ENCODE measurements at regions not wholly inside any gene's neighbourhood (a gene's known extent, or its start where the extent isn't known, plus 50 kb on each side); places are given as distances from the start of the nearest gene placed in this dataset.

DNA sequence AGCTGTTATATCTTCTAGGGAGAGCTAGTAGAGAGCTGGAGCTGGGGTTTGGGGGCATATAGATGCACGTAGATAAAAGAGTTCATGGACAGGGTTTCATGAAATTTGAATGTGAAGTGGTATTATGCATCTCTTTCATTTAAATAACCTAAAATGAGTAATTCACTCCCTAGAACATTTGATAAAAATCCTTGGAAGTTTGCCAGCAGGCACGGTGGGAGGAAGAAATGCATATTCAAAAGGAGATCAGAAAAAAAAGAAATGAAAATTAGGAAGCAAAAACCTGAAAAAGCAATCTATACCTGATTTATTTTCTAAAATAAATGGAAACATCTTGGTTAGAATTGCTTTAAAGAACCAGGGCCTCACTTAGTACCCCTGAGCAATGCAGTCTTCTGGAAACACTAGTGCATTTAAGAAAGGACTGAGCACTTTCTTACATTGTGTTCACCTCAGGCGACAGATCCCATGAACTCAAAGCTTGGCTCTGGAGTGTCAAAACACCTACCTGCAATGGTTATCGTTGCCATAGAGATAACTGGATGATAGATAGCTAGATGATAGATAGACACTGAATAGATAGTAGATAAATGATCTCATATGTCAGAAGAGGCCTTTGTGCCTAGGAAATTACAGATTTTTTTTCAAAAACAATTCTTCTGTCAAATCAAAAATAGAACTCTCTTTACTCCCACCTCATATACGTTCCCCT lies 458.6 kb upstream of the THRB start:
- no peaks in the 10 kb centered on the region for H3K4me1 Mint-ChIP-seq
- peaks cover 6% of the 10 kb centered on the region for H3K9me3 Mint-ChIP-seq
- ATAC-seq (no peak), DNase-seq (ENCODE audit: low spot score in 2 of 2) (no peak)
- H3K4me3 Mint-ChIP-seq: no peak overlapping the region
- no peak overlapping the region for H3K27ac Mint-ChIP-seq
- no peaks in the 10 kb centered on the region for H3K36me3 Mint-ChIP-seq

DNA sequence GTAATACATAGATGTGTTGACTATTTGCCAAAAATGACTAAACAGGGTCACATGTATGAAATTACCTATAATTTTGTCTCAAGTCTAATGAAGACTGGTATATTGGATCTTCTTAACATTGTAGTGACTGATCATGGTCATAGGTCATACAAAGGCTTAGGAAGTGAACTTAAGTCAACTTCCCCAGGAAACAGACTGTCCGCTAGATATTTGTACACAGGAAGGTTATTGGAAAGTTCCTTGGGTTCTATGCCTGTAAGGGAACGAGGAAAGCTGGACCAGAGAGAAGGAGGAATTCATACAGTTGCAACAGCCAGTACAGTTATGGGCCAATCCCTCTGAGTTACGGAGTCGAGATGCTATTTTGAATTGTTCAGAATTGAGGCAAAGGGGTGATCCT lies 462.0 kb upstream of the THRB start:
- H3K4me3 Mint-ChIP-seq: no peak overlapping the region
- H3K4me1 Mint-ChIP-seq: no peaks in the 10 kb centered on the region
- no peaks in the 10 kb centered on the region for H3K36me3 Mint-ChIP-seq
- DNase-seq (ENCODE audit: low spot score in 2 of 2) (no peak), ATAC-seq (no peak)
- peaks cover 8% of the 10 kb centered on the region for H3K9me3 Mint-ChIP-seq
- no peak overlapping the region for H3K27ac Mint-ChIP-seq

GRCh38 chr3:24958271-24958670 lies 463.6 kb upstream of the THRB start:
- Mint-ChIP-seq H3K36me3 (no peaks in the 10 kb centered on the region), H3K27ac (no peak overlapping the region), H3K4me1 (no peaks in the 10 kb centered on the region), H3K4me3 (no peak overlapping the region), H3K9me3 (peaks cover 12% of the 10 kb centered on the region)
- DNase-seq (ENCODE audit: low spot score in 2 of 2) (no peak), ATAC-seq (no peak)

DNA sequence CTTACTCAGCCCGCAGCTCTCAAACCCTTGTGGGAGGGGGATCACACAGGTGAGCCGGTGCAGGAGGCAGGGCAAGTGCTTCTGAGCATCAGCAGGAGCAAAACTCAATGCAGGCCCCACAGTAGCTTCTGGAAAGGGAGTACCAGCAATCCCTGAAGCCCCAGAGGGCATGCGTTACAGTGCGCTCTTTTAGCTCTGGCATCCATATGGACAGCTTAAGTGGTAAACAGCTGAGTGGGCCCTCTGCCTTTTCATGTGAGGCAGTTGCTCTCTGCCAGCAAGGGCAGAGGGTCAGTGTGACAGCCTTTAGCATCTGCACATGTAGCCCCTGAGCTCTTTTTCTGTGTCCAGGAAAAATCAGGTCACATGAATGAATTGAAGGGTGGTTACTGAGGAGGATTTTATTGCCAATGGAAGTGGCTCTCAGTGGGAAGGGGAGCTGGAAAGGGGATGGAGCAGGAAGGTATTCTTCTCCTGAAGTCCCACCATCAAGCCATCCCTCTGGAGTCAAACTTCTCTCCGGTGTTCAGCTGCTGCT lies 464.3 kb upstream of the THRB start:
- ATAC-seq: no peak
- Mint-ChIP-seq H3K4me1 (no peaks in the 10 kb centered on the region), H3K27ac (no peak overlapping the region), H3K36me3 (no peaks in the 10 kb centered on the region), H3K9me3 (peaks cover 10% of the 10 kb centered on the region), H3K4me3 (no peak overlapping the region)
- no peak for DNase-seq (ENCODE audit: low spot score in 2 of 2)

DNA sequence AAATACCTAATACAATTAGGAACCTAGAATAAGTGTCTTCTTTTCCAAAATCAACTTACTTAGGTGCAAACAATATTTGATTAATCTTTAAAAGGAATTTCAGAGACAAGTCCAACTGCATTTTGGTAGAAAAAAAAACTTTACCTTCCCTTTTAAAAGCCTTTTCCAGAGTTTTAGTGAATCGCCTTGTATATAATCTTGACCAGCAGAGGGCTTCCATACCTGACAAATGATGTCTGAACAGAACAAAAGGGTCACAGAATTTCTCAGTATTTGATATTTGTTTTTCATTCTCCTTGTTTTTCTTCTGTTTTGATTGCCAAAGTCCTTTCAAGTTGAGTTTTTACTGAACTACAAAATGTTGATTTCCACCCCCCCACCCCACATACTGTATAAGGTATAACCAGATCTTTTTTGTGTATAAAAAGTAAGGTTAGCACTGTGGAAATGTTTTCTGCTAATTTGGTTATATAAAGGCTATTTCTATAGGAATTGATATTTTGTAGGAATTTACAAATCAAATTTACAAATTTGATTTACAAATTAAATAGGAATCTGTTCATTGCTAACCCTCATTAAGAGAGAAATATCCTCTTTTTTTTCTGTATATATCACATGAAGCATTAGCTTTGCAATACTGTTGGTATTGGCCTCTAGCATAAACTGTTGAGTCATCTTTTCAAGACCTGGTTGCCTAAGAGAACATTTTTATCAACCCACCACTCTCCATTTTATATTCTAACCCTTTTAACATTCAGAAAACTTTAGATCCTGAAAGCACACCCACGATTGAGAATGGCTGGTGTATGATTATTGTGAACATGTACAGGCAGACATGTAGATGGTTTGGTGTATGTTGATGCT lies 464.1 kb upstream of the RARB start:
- Mint-ChIP-seq H3K9me3 (peaks cover 6% of the 10 kb centered on the region), H3K4me3 (no peak overlapping the region), H3K27ac (no peak overlapping the region), H3K4me1 (no peaks in the 10 kb centered on the region), H3K36me3 (no peaks in the 10 kb centered on the region)
- DNase-seq (ENCODE audit: low spot score in 2 of 2) (no peak), ATAC-seq (no peak)

GRCh38 chr3:24965706-24966385 lies 462.2 kb upstream of the RARB start:
- Mint-ChIP-seq H3K27ac (no peak overlapping the region), H3K4me3 (no peak overlapping the region), H3K36me3 (no peaks in the 10 kb centered on the region), H3K9me3 (peaks cover 3% of the 10 kb centered on the region), H3K4me1 (no peaks in the 10 kb centered on the region)
- no peak for DNase-seq (ENCODE audit: low spot score in 2 of 2)
- no peak for ATAC-seq

DNA sequence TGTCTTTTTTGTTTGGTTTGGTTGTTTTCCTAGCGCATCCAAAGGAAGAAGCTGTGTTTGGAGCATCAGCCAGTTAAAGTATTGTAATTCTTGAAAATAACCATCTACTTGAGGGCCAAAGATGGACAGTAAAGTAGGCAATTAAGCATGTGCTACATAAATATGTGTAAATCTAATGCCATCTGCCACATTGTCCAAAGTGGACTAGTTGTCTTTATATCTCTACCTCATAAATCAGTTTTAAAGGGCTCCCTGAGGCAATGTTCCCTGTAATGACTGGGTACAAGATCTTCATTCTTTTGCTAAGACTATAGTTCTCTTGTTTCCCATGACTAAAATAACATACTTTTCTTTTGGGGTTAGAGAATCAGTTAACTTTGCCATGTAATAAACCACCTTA lies 460.0 kb upstream of the RARB start:
- no peak for ATAC-seq
- Mint-ChIP-seq H3K36me3 (no peaks in the 10 kb centered on the region), H3K4me3 (no peak overlapping the region), H3K9me3 (peaks cover 7% of the 10 kb centered on the region), H3K27ac (no peak overlapping the region), H3K4me1 (no peaks in the 10 kb centered on the region)
- DNase-seq (ENCODE audit: low spot score in 2 of 2): no peak

DNA sequence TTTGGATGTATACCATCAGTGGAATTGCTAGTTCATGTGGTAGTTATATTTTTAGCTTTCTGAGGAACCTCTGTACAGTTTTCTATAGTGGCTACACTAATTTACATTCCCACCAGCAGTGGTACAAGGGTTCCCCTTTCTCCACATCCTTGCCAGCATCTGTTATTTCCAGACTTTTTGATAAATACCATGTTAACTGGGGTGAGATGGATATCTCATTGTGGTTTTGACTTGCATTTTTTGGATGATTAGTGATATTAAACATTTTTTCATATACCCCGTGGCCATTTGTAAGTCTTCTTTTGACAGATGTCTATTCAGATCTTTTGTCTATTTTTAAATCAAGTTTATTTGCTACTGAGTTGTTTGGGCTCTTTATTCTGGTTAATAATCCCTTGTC lies 455.6 kb upstream of the RARB start:
- no peak for DNase-seq (ENCODE audit: low spot score in 2 of 2)
- ATAC-seq: no peak
- no peaks in the 10 kb centered on the region for H3K4me1 Mint-ChIP-seq

DNA sequence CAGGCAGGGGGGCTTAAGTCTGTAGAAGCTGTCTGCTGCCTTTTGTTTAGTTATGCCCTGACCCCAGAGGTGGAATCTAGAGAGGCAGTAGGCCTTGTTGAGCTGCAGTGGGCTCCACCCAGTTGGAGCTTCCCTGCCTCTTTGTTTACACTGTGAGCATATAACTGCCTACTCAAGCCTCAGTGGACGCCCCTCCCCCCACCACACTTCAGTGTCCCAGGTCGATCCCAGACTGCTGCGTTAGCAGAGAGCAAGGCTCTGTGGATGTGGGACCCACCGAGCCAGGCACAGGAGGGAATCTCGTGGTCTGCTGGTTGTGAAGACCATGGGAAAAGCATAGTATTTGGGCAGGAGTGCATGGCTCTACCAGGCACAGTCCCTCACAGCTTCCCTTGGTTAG lies 446.8 kb upstream of the RARB start:
- Mint-ChIP-seq H3K4me3 (no peak overlapping the region), H3K4me1 (no peaks in the 10 kb centered on the region), H3K27ac (no peak overlapping the region), H3K9me3 (peaks cover 12% of the 10 kb centered on the region), H3K36me3 (no peaks in the 10 kb centered on the region)
- no peak for ATAC-seq
- no peak for DNase-seq (ENCODE audit: low spot score in 2 of 2)

More for the DNA sequence above, 455.6 kb upstream of the RARB start:
- H3K4me3 Mint-ChIP-seq: no peak overlapping the region
- H3K27ac Mint-ChIP-seq: no peak overlapping the region
- H3K36me3 Mint-ChIP-seq: no peaks in the 10 kb centered on the region
- peaks cover 15% of the 10 kb centered on the region for H3K9me3 Mint-ChIP-seq

- ATAC-seq (no peak), DNase-seq (ENCODE audit: low spot score in 2 of 2) (no peak)
- Mint-ChIP-seq H3K36me3 (no peaks in the 10 kb centered on the region), H3K27ac (no peak overlapping the region), H3K9me3 (peaks cover 12% of the 10 kb centered on the region), H3K4me1 (no peaks in the 10 kb centered on the region), H3K4me3 (no peak overlapping the region)
Measured at GRCh38 chr3:24981924-24982323, 446.1 kb upstream of the RARB start.

DNA sequence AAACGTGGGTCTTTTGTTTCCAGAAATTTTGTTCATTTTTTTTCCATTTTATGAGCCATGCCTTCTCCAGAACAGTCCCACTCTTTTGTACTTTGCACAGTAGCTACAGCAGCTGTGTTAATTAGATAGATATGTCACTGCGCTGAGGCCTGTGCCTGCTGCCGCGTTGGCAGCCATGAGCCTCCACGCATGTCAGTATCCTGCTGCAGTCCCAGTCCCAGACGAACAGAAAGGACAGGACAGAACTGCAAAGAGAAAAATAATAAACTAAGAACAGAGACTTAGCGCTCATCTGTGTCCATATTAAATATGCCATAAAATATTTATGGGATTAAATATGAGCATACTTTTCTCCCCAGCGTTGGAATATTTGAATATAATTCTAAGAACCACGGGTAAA lies 442.4 kb upstream of the RARB start:
- H3K36me3 Mint-ChIP-seq: no peaks in the 10 kb centered on the region
- no peak for DNase-seq (ENCODE audit: low spot score in 2 of 2)
- no peak for ATAC-seq
- H3K27ac Mint-ChIP-seq: no peak overlapping the region
- H3K4me1 Mint-ChIP-seq: no peaks in the 10 kb centered on the region
- no peak overlapping the region for H3K4me3 Mint-ChIP-seq
- peaks cover 6% of the 10 kb centered on the region for H3K9me3 Mint-ChIP-seq

DNA sequence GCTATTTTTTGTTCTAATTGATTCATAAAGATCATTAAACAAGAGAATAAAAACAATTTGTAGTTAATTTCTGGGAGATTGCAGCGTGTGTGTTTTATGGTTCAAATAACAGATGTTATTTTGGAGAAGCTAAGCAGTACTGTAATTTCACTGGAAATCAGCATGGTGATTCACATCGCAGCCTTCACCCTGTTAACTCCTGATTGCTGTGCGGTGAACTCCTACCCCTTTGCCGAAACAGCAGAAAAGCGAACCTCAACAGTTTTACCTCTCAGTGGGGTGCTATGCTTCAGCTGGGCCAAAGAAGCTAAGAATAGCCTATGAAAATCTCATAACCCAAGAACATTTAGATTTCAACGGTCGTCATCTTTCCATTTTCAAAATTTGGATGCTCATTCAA lies 441.5 kb upstream of the RARB start:
- H3K4me1 Mint-ChIP-seq: no peaks in the 10 kb centered on the region
- no peak for DNase-seq (ENCODE audit: low spot score in 2 of 2)
- H3K9me3 Mint-ChIP-seq: peaks cover 6% of the 10 kb centered on the region
- no peak overlapping the region for H3K27ac Mint-ChIP-seq
- no peaks in the 10 kb centered on the region for H3K36me3 Mint-ChIP-seq
- H3K4me3 Mint-ChIP-seq: no peak overlapping the region
- no peak for ATAC-seq

GRCh38 chr3:24999357-24999756 lies 428.7 kb upstream of the RARB start:
- DNase-seq (ENCODE audit: low spot score in 2 of 2) (no peak), ATAC-seq (no peak)
- no peaks in the 10 kb centered on the region for H3K36me3 Mint-ChIP-seq
- H3K4me1 Mint-ChIP-seq: no peaks in the 10 kb centered on the region
- no peak overlapping the region for H3K4me3 Mint-ChIP-seq
- H3K9me3 Mint-ChIP-seq: peaks cover 6% of the 10 kb centered on the region
- H3K27ac Mint-ChIP-seq: no peak overlapping the region

GRCh38 chr3:25000971-25001591 lies 427.0 kb upstream of the RARB start:
- Mint-ChIP-seq H3K9me3 (peaks cover 6% of the 10 kb centered on the region), H3K4me1 (no peaks in the 10 kb centered on the region), H3K36me3 (no peaks in the 10 kb centered on the region), H3K4me3 (no peak overlapping the region), H3K27ac (no peak overlapping the region)
- no peak for ATAC-seq
- no peak for DNase-seq (ENCODE audit: low spot score in 2 of 2)

GRCh38 chr3:25002052-25002451 lies 426.0 kb upstream of the RARB start:
- Mint-ChIP-seq H3K4me1 (no peaks in the 10 kb centered on the region), H3K4me3 (no peak overlapping the region), H3K27ac (no peak overlapping the region), H3K36me3 (no peaks in the 10 kb centered on the region), H3K9me3 (no peaks in the 10 kb centered on the region)
- no peak for ATAC-seq
- DNase-seq (ENCODE audit: low spot score in 2 of 2): no peak

Data from stimulated activated effector memory CD8-positive, alpha-beta T cell treated with anti-CD3 and anti-CD28 coated beads, Interleukin-12 subunit alpha, Interleukin-12 subunit beta, amount 100 ng/mL, for 72 hours (primary cell).